ENCODE measurements at regions not wholly inside any gene's neighbourhood (a gene's known extent, or its start where the extent isn't known, plus 50 kb on each side); places are given as distances from the start of the nearest gene placed in this dataset.

- DNase-seq (ENCODE audit: low read depth, low spot score), result no peak
Observed at GRCh38 chr2:144215207-144215606, 304.7 kb downstream of the ZEB2 start.

DNA sequence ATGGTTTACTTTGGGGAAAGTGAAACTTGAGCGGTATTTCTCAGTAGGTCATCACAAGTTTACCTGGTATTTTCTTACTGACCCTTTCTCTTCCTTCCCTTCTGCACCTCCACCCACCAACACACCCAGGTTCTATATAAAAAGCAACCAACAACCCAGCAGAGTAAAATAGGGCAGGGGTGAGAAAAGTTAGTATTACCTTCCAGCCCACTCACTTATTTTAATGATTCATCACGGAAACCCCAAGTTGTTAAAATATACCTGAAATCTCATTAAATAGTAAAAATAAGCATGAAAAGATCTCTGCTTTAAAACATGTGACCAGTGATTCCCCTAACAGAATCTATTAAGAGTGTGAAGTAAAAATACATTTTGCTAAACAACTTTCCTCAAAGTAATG, 306.1 kb downstream of the ZEB2 start:
- DNase-seq (ENCODE audit: low read depth, low spot score), result no peak

DNA sequence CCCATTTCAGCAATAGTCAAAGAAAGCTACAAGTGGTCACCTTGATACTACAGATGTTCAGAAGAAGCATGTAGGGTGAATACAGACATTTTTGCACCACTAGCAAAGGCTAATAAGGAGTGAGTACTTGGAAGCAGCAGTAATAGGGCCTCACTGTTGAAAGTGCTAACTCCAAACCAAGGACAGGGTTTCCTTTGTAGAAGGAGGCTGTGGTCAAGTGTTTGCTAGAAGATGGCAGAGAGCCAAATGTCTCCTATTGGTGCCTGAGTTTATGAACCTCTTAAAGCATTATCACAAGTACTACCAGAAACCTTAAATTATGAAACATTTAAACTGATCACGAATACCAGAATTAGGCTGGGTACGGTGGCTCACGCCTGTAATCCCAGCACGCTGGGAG, 308.1 kb downstream of the ZEB2 start:
- DNase-seq (ENCODE audit: low read depth, low spot score), result peak; percentile 11

DNA sequence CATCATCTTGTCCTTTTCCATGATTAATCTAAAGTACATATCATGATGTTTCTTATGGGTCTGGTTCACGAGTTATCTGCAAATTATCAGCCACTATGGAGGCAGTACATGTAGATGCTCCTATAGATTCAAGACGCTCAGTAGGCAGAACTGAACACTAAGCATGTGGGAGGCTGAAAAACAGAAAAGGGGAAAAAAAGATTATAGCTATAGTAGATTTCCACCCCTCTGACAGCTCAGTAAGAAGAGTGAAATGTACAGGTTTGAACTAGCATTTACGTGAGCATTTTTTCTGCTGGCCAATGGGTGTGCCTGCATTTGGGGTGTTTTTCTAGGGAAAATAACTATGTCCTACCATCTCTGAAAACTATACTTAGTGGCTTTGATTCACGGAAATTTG, 308.9 kb downstream of the ZEB2 start:
- DNase-seq (ENCODE audit: low read depth, low spot score), result no peak

- no peak for DNase-seq (ENCODE audit: low read depth, low spot score)
Observed at GRCh38 chr2:144210076-144210475, 309.8 kb downstream of the ZEB2 start.

GRCh38 chr2:144208924-144209323, 311.0 kb downstream of the ZEB2 start:
- no peak for DNase-seq (ENCODE audit: low read depth, low spot score)

- no peak for DNase-seq (ENCODE audit: low read depth, low spot score)
Observed at GRCh38 chr2:144206019-144206418, 313.9 kb downstream of the ZEB2 start.

DNA sequence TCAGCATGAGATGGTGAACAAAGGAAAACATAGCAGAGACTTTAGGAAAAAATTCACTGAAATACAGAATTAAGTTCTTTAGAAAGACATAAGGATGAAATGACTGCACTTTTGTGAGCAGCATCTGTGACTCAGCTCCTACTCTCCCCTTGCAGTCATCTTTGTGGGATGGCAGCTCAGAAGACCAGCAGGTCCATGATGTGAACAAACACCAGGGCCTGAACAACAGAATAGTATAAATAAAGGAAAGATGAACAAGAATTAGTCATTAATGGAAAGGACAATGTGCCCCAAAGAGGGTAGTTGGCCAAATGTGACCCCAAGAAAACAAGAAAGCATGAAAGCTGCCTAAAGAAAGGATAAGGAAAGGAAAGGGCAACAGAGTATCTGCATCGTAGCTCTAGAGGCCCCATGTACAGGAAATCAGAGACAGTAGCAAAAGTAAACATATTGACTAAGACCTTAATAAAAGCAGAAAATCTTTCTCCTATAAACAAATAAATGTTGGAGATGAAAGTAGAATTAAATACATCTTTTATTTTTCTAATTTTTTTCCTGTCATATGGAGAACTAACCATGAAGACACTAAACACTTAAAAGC, 318.0 kb downstream of the ZEB2 start:
- DNase-seq (ENCODE audit: low read depth, low spot score), result peak; percentile 12

GRCh38 chr2:144201126-144201525, 318.8 kb downstream of the ZEB2 start:
- no peak for DNase-seq (ENCODE audit: low read depth, low spot score)

GRCh38 chr2:144198116-144198515, 321.8 kb downstream of the ZEB2 start:
- DNase-seq (ENCODE audit: low read depth, low spot score), result peak; percentile 38

GRCh38 chr2:144194326-144195071, 325.4 kb downstream of the ZEB2 start:
- no peak for DNase-seq (ENCODE audit: low read depth, low spot score)

- DNase-seq (ENCODE audit: low read depth, low spot score), result no peak
Observed at GRCh38 chr2:144190908-144191605, 328.9 kb downstream of the ZEB2 start.

DNA sequence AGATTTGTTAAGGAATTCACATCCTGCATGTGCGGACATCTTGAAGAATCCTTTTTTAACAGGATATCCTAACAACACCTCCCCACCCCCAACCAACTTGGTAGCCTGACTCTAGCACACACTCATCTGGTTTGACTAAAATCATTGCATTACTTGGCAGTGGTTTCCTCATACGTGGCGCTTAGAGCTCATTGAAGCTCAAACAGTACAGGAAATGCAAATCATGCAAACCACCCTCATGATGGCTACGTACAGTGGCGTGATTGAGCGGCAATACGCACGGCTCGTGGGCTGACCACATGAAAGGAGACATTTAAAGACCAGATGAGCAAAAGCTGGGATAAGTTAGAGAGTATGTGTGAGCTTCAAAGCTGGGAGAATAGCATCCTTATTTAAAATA, 336.2 kb downstream of the ZEB2 start:
- no peak for DNase-seq (ENCODE audit: low read depth, low spot score)

GRCh38 chr2:144181001-144181400, 338.9 kb downstream of the ZEB2 start:
- no peak for DNase-seq (ENCODE audit: low read depth, low spot score)

DNA sequence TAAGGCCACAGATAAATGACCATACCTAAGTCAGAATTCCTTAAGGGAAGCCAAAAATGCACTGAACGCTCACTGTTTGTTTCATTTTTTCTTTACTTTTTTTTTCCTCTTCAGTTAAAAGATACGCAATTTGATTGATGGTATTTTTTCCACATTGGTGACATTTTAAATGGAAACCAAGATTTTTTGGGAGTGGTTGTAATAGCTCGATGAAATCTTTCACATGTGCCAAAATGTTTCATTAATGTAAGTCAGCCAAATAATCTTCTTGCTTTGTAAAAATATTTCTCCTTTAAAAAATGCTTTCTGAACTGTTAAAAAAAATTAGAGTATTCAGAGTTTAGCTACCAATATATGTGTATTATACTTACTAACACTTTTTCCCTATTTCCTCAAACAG, 339.8 kb downstream of the ZEB2 start:
- no peak for DNase-seq (ENCODE audit: low read depth, low spot score)

DNA sequence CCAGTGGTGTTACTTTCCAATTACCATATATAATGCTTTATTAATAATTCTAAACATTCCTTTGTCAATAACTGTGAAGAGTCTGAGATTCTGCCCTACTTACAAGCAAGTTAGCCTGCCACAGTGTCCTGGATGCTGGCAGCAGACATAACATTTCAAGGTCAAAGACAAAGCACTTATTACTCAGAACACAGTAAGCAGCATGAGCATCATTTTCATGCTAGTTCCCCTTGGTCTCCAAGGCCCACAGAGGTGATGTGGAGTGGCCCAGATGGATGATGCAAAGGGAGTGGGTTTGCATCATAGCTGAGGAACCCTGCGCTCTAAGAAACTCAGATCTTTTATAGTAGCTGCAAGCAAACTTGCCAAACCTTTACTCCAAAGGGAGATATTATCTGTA, 349.7 kb downstream of the ZEB2 start:
- DNase-seq (ENCODE audit: low read depth, low spot score), result no peak

DNA sequence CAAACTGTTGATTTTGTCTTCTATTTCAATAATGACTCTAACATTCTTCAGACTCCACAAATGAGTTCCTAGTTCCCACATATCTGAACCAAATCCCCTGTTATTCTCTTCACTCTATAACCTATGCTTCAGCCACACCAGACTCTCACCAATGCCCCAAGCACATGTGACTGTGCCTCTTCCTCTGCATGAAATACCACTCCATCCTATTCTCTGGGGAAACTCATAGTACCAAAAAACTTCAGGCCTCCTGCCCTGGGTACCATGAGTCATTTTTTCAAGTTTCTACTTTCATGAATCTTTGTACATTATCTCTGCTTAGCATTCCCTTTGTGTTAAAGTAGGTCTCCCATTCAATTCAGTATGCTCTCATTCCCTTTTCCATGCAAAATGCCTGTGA, 353.2 kb downstream of the ZEB2 start:
- DNase-seq (ENCODE audit: low read depth, low spot score), result no peak

DNA sequence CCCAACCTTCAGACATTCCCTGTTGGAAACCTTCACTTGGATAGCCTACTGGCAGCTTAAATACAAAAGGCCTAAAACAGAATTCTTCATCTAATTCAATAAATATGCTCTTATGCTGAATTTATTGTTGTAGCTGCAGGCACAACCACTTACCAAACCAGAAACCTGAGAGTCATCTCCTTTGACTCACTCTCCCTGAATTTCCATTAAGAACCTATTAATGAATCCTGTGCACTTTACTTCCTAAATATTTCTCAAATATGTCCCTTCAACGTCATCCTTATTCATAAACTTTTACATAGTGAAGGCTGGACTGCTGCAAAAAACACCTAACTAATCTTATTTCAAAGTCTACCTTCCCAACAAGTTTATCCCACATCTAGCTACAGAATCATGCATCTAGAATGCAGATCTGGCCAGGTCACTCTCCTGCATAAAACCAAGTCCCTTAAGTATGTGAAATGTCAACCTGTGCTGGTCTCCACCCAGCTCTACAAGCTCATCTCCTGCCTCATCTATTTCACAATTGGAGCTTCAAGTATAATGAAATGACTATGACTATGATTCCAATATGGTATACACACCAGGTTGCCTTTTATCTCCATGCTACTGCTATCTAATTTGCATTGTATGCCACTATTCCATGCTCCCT, 354.2 kb downstream of the ZEB2 start:
- no peak for DNase-seq (ENCODE audit: low read depth, low spot score)

GRCh38 chr2:144163592-144163991, 356.3 kb downstream of the ZEB2 start:
- DNase-seq (ENCODE audit: low read depth, low spot score), result no peak

GRCh38 chr2:144162652-144163051, 357.3 kb downstream of the ZEB2 start:
- no peak for DNase-seq (ENCODE audit: low read depth, low spot score)

DNA sequence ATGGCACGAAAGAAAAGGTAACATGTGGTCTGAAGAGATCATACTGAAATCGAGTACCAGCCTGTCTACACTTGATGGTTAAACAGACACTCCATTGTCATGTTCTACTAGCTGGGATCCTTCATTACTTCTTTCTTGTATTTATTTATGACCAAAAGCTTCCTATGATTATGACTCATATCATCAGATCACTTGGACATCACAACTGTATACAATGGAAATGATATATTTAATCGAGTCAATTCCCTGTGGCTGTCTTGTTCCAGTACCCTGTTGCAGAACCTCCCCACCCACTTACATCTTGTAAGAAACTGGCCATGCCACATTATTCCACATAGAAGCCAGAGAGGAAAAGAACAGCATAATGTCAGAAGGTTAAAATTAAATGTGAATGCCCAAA, 358.9 kb downstream of the ZEB2 start:
- no peak for DNase-seq (ENCODE audit: low read depth, low spot score)

- DNase-seq (ENCODE audit: low read depth, low spot score), result no peak
Observed at GRCh38 chr2:144159240-144159639, 360.7 kb downstream of the ZEB2 start.
